ENCODE measurements at regions not wholly inside any gene's neighbourhood (a gene's known extent, or its start where the extent isn't known, plus 50 kb on each side); places are given as distances from the start of the nearest gene placed in this dataset.

DNA sequence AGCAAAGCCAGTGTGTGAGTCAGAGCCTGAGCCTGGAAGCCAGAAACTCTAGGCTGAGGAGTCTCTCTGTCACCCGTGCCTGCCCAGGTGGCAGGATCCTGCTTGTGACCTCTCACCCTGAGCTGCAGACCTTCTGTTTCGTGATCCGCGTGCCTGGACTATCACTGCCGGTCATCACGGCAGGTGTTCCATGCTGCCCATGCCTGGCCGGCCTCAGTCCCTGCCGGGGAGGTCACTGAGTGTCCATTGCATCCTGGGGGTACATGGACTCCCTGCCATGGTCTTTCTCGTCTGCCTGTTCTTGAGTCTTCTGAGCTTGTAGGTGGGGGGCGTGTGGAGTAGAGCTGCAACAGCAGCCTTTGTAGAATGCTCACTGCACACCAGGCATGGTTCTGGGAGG lies 1032.4 kb downstream of the TBC1D22A start:
- TF ChIP-seq EZH2 (IDR thresholded peaks at IDR 0.05; ENCODE audit: low read length, unreplicated experiment): no peak
- TF ChIP-seq, protein P1, sequence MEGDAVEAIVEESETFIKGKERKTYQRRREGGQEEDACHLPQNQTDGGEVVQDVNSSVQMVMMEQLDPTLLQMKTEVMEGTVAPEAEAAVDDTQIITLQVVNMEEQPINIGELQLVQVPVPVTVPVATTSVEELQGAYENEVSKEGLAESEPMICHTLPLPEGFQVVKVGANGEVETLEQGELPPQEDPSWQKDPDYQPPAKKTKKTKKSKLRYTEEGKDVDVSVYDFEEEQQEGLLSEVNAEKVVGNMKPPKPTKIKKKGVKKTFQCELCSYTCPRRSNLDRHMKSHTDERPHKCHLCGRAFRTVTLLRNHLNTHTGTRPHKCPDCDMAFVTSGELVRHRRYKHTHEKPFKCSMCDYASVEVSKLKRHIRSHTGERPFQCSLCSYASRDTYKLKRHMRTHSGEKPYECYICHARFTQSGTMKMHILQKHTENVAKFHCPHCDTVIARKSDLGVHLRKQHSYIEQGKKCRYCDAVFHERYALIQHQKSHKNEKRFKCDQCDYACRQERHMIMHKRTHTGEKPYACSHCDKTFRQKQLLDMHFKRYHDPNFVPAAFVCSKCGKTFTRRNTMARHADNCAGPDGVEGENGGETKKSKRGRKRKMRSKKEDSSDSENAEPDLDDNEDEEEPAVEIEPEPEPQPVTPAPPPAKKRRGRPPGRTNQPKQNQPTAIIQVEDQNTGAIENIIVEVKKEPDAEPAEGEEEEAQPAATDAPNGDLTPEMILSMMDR (conservative IDR thresholded peaks at IDR 0.05; ENCODE audit: low read depth, low read length): no peak

All from PC-3 (cell line).